GM12891 (cell line): ENCODE measurements at regions not wholly inside any gene's neighbourhood (a gene's known extent, or its start where the extent isn't known, plus 50 kb on each side); places are given as distances from the start of the nearest gene placed in this dataset.
"Not testable (repeated sequence)": the region's sequence is repeated elsewhere in the genome, so short reads cannot be mapped to it uniquely, and the experiment has no call there.

Source experiments
- DNase-seq: peaks from one replicate; pipeline ENCODE4 v3.0.0; 2011; ENCODE audit warnings: low spot score; ENCODE audit not compliant: insufficient read length
- FAIRE-seq: peaks from 2 replicates; lab custom pipeline; 2011; peaks lifted over from hg19 to GRCh38; lab: Jason Lieb, UNC
- PAX5 ChIP-seq: IDR thresholded peaks from 2 replicates; pipeline ENCODE4 v1.6.1; 2011; ENCODE audit warnings: low read length, moderate library complexity, mild to moderate bottlenecking; ENCODE audit not compliant: insufficient read depth, severe bottlenecking
- POLR2A ChIP-seq: IDR thresholded peaks from 2 replicates; pipeline ENCODE4 v1.6.1; 2011; ENCODE audit warnings: low read depth, low read length, control low read depth
- POLR2AphosphoS5 ChIP-seq: IDR thresholded peaks from 2 replicates; pipeline ENCODE4 v1.6.1; 2011; ENCODE audit warnings: low read depth, low read length, control low read depth
- POU2F2 ChIP-seq: IDR thresholded peaks from 2 replicates; pipeline ENCODE4 v1.6.1; 2011; ENCODE audit warnings: low read depth, mild to moderate bottlenecking, control low read depth, low read length, moderate library complexity
- SPI1 ChIP-seq: IDR thresholded peaks from 2 replicates; pipeline ENCODE4 v1.6.1; 2011; ENCODE audit warnings: low read depth, low read length, control low read depth
- TAF1 ChIP-seq: IDR thresholded peaks from 2 replicates; pipeline ENCODE4 v1.6.1; 2011; ENCODE audit warnings: low read depth, low read length, control low read depth

DNA sequence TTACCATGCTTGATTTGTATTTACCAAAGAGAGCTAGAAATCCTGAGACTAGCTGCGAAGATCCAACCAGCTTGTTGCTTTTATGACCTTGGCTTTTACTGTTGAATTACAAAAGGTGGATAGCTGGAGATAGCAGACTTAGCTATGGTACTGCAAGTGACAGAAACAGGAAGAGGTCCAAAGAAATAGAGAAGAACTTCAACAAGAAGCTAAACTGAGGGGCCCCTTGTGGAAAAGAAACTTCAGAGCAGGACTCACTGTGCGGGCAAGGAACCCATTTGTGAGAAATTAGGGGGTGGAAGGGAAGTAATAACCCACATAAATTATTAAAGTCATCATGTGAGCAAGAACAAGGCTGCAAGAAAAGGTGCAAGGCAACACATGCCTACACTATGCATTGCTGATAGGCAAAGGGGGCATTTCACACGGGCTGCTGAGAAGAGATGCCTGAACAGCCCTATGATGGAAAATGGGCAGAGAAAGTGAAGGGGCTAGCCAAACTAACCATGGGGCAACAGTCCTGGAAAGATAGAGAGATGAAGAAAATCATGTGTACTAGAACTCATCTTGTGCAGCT lies 116.6 kb upstream of the PRDX6 start:
- no peak for TF ChIP-seq TAF1
- peak; percentile 54; the same call in 1 of the 2 replicates for TF ChIP-seq SPI1
- DNase-seq = no peak
- FAIRE-seq = peak; percentile 81

DNA sequence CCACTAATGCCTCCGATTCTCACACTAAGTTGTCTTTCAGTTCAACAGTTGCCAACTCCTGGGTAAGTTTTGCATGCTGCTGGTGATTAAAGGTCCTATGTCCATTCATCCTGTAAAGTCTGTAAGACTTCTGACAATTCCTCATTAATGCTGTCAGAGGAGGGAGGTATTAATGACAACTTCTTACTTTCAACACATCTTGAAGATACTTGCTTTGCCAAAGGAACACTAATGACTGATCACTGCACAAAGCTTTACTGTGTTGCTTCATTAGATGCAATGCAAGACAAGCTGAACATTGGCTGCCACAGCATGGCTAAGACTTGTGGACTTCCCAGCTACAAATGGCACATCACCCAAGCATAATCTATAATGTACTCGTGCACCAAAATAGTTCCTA lies 114.6 kb upstream of the PRDX6 start:
- DNase-seq (no peak), FAIRE-seq (peak; percentile 31)
- TF ChIP-seq TAF1 = no peak
- TF ChIP-seq POLR2AphosphoS5 = no peak
- no peak for TF ChIP-seq PAX5
- no peak for TF ChIP-seq SPI1
- TF ChIP-seq POLR2A = no peak
- no peak for TF ChIP-seq POU2F2

- DNase-seq = no peak
- TF ChIP-seq PAX5 (no peak), TAF1 (no peak), POLR2A (no peak), POU2F2 (no peak), SPI1 (no peak), POLR2AphosphoS5 (no peak)
- FAIRE-seq = no peak
These were observed 112.3 kb upstream of the PRDX6 start for GRCh38 chr1:173364827-173365226.

GRCh38 chr1:173365341-173365740 lies 111.8 kb upstream of the PRDX6 start:
- no peak for DNase-seq
- FAIRE-seq = no peak
- no peak for TF ChIP-seq POLR2AphosphoS5
- no peak for TF ChIP-seq SPI1
- TF ChIP-seq TAF1 = no peak
- TF ChIP-seq POU2F2 = no peak
- no peak for TF ChIP-seq POLR2A
- no peak for TF ChIP-seq PAX5

DNA sequence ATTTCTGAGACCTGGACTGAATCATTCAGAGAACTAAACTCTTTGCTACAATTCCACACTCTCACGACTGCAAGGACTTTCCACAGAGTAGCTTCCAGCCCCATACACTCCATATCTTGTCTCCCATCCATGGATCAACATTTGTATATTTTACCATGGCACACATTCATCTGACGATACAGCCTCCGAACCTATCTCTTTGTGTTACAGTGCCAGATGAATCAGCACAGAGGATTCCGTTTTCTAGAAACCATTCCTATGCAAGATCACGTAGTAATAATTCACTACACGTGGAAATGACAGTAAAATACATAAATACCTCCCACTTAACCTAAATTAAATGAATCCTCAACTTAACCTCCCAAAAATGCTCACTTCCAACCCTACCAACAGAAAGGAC lies 110.0 kb upstream of the PRDX6 start:
- TF ChIP-seq POLR2AphosphoS5 = no peak
- TF ChIP-seq SPI1 = no peak
- no peak for TF ChIP-seq PAX5
- no peak for TF ChIP-seq POU2F2
- no peak for TF ChIP-seq TAF1
- TF ChIP-seq POLR2A = no peak
- no peak for FAIRE-seq
- DNase-seq = no peak

DNA sequence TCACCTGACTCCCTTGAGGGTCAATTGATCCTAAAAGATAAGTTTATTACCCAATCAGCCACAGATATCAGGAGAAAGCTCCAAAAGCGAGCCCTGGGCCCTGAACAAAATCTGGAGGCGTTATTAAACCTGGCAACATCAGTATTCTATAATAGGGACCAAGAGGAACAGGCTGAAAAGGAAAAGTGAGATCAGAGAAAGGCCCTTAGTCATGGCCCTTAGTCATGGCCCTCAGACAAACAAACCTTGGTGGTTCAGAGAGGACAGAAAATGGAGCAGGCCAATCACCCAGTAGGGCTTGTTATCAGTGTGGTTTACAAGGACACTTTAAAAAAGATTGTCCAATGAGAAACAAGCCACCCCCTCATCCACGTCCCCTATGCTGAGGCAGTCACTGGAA lies 106.5 kb upstream of the PRDX6 start:
- FAIRE-seq, DNase-seq: not testable (repeated sequence)

DNA sequence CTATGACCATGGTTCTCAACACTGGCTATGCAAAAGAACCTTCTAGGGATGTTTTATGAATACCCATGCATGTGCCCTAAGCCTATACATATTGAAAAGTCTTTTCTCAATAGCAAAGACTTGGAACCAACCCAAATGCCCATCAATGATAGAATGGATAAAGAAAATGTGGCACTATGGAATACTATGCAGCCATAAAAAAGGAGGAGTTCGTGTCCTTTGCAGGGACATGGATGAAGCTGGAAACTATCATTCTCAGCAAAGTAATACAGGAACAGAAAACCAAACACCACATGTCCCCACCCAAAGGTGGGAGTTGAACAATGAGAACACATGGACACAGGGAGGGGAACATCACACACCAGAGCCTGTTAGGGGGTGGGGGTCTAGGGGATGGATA lies 101.1 kb upstream of the PRDX6 start:
- FAIRE-seq, DNase-seq: not testable (repeated sequence)

- no peak for TF ChIP-seq POU2F2
- no peak for TF ChIP-seq PAX5
- no peak for TF ChIP-seq POLR2A
- no peak for TF ChIP-seq SPI1
- TF ChIP-seq POLR2AphosphoS5 = no peak
- no peak for FAIRE-seq
- DNase-seq = no peak
These were observed 99.9 kb upstream of the PRDX6 start for GRCh38 chr1:173377266-173377665.

- no peak for FAIRE-seq
- no peak for TF ChIP-seq SPI1
- TF ChIP-seq PAX5 = no peak
- TF ChIP-seq POLR2AphosphoS5 = no peak
- no peak for TF ChIP-seq POLR2A
- no peak for DNase-seq
These were observed 93.8 kb upstream of the PRDX6 start for GRCh38 chr1:173383351-173383750.

- DNase-seq (no peak), FAIRE-seq (no peak)
- TF ChIP-seq POLR2A = no peak
- TF ChIP-seq SPI1 = no peak
- TF ChIP-seq POU2F2 = no peak
- TF ChIP-seq TAF1 = no peak
- TF ChIP-seq PAX5 = no peak
- no peak for TF ChIP-seq POLR2AphosphoS5
These were observed 88.8 kb upstream of the PRDX6 start for GRCh38 chr1:173388352-173388751.
